IMR-90 (cell line): ENCODE measurements at regions not wholly inside any gene's neighbourhood (a gene's known extent, or its start where the extent isn't known, plus 50 kb on each side); places are given as distances from the start of the nearest gene placed in this dataset.

Experiments used
- ATAC-seq: fragments of 200-7000 bp; cut with Tn5 transposase; 2 replicates; pipeline ENCODE4 v1.9.1; 2020; ENCODE audit warnings: low read depth, mild to moderate bottlenecking, moderate library complexity
- BruUV-seq: library from RNA; stranded (reverse); fragments of 400-500 nt; replicated peaks from 2 replicates; lab custom pipeline; 2021; lab: Mats Ljungman, UMichigan
- CTCF ChIA-PET: fragments of 300-600 bp; formaldehyde crosslinking; extraction: SDS; loops from one replicate; lab custom pipeline; 2021; ENCODE audit warnings: antibody characterized with exemption; lab: Yijun Ruan, JAX
- POLR2A ChIA-PET: fragments of 300-600 bp; sonication (Branson Sonifier 250); formaldehyde crosslinking; loops from one replicate; lab custom pipeline; 2022; ENCODE audit warnings: antibody characterized with exemption; ENCODE audit not compliant: unreplicated experiment; lab: Charles Lee
- DNase-seq: peaks from one replicate; pipeline ENCODE4 v3.0.0; 2013
- H2AFZ ChIP-seq: replicated peaks from 2 replicates; pipeline ENCODE3; 2013; ENCODE audit warnings: low read length, mild to moderate bottlenecking; ENCODE audit not compliant: poor library complexity
- H2AK5ac ChIP-seq: 2 replicates; pipeline ENCODE4 v1.6.1; 2013; ENCODE audit warnings: low read depth, low read length, inconsistent platforms
- H2AK9ac ChIP-seq: replicated peaks from 2 replicates; pipeline ENCODE3; 2013; ENCODE audit warnings: mild to moderate bottlenecking, low read depth, low read length, moderate library complexity; ENCODE audit not compliant: poor library complexity
- H2BK120ac ChIP-seq: 2 replicates; pipeline ENCODE4 v1.6.1; 2013; ENCODE audit warnings: low read depth, low read length, inconsistent platforms
- H2BK15ac ChIP-seq: 3 replicates; pipeline ENCODE4 v1.6.1; 2013; ENCODE audit warnings: low read depth, low read length, inconsistent platforms
- H2BK20ac ChIP-seq: 2 replicates; pipeline ENCODE4 v1.6.1; 2013; ENCODE audit warnings: low read depth, mild to moderate bottlenecking, inconsistent platforms, low read length, moderate library complexity
- H2BK5ac ChIP-seq: 2 replicates; pipeline ENCODE4 v1.6.1; 2013; ENCODE audit warnings: mild to moderate bottlenecking, low read depth, low read length, inconsistent platforms; ENCODE audit not compliant: poor library complexity, severe bottlenecking
- H3K14ac ChIP-seq: replicated peaks from 2 replicates; pipeline ENCODE4 v1.6.1; 2013; ENCODE audit warnings: low read depth, low read length, inconsistent platforms
- H3K18ac ChIP-seq: 2 replicates; pipeline ENCODE4 v1.6.1; 2013; ENCODE audit warnings: low read depth, low read length, control low read depth
- H3K23ac ChIP-seq: 2 replicates; pipeline ENCODE4 v1.6.1; 2013; ENCODE audit warnings: low read depth, low read length, inconsistent platforms
- H3K27ac ChIP-seq: 2 replicates; pipeline ENCODE4 v1.5.1; 2013; ENCODE audit warnings: mild to moderate bottlenecking, control low read depth, low read length; ENCODE audit not compliant: insufficient read depth
- H3K27me3 ChIP-seq: 2 replicates; pipeline ENCODE4 v1.6.1; 2013; ENCODE audit warnings: low read length; ENCODE audit not compliant: control insufficient read depth, insufficient read depth
- H3K36me3 ChIP-seq: 2 replicates; pipeline ENCODE4 v1.6.1; 2013; ENCODE audit warnings: low read length, mixed read lengths; ENCODE audit not compliant: control insufficient read depth, insufficient read depth
- H3K4ac ChIP-seq: 2 replicates; pipeline ENCODE4 v1.6.1; 2013; ENCODE audit warnings: low read depth, low read length, inconsistent platforms
- H3K4me1 ChIP-seq: 2 replicates; pipeline ENCODE4 v1.6.1; 2013; ENCODE audit warnings: low read length, mixed read lengths; ENCODE audit not compliant: control insufficient read depth, insufficient read depth
- H3K4me2 ChIP-seq: 2 replicates; pipeline ENCODE4 v1.6.1; 2013; ENCODE audit warnings: low read depth, mild to moderate bottlenecking, control low read depth, low read length, moderate library complexity
- H3K4me3 ChIP-seq: 2 replicates; pipeline ENCODE4 v1.5.1; 2013; ENCODE audit warnings: low read depth, mild to moderate bottlenecking, control low read depth, low read length, moderate library complexity; ENCODE audit not compliant: insufficient read depth
- H3K56ac ChIP-seq: 2 replicates; pipeline ENCODE4 v1.6.1; 2013; ENCODE audit warnings: low read length, inconsistent platforms; ENCODE audit not compliant: insufficient read depth; ENCODE audit errors: extremely low read depth
- H3K79me1 ChIP-seq, 2 experiments: 2 replicates each; pipeline ENCODE4 v1.6.1; 2013; ENCODE audit warnings: low read length in 2 of 2, inconsistent platforms in 1 of 2, low read depth in 1 of 2
- H3K9ac ChIP-seq: 2 replicates; pipeline ENCODE4 v1.6.1; 2013; ENCODE audit warnings: low read depth, low read length, control low read depth
- H3K9me1 ChIP-seq: 2 replicates; pipeline ENCODE4 v1.6.1; 2013; ENCODE audit warnings: low read length, inconsistent platforms; ENCODE audit not compliant: insufficient read depth
- H3K9me3 ChIP-seq: 2 replicates; pipeline ENCODE4 v1.6.1; 2013; ENCODE audit warnings: low read length; ENCODE audit not compliant: control insufficient read depth, insufficient read depth
- H4K20me1 ChIP-seq: 2 replicates; pipeline ENCODE4 v1.6.1; 2013; ENCODE audit warnings: low read length, inconsistent platforms; ENCODE audit not compliant: insufficient read depth
- H4K5ac ChIP-seq: 2 replicates; pipeline ENCODE4 v1.6.1; 2013; ENCODE audit warnings: mild to moderate bottlenecking, low read depth, low read length, control low read depth
- H4K8ac ChIP-seq, 2 experiments: 2 replicates each; pipeline ENCODE4 v1.6.1; 2013; ENCODE audit warnings: low read depth in 2 of 2, low read length in 2 of 2, control low read depth in 1 of 2, inconsistent platforms in 1 of 2
- H4K91ac ChIP-seq: 2 replicates; pipeline ENCODE4 v1.6.1; 2013; ENCODE audit warnings: low read depth, low read length, inconsistent platforms; ENCODE audit not compliant: insufficient read depth
- BHLHE40 ChIP-seq: fragments of 150-350 bp; IDR thresholded peaks from 2 replicates; pipeline ENCODE4 v1.6.1; 2016; ENCODE audit warnings: mild to moderate bottlenecking, low read depth, low read length
- CEBPB ChIP-seq: IDR thresholded peaks from 2 replicates; pipeline ENCODE4 v1.6.1; 2012; ENCODE audit warnings: low read depth, low read length, improper control_type of control experiment
- CHD1 ChIP-seq: IDR thresholded peaks from 2 replicates; pipeline ENCODE4 v1.6.1; 2012; ENCODE audit warnings: low read depth, low read length, improper control_type of control experiment
- CTCF ChIP-seq: conservative IDR thresholded peaks from 2 replicates; pipeline ENCODE4 v1.5.1; 2012; ENCODE audit warnings: mild to moderate bottlenecking, low read depth, low read length, improper control_type of control experiment
- ELK1 ChIP-seq: fragments of 150-350 bp; IDR thresholded peaks from 2 replicates; pipeline ENCODE4 v1.6.1; 2016; ENCODE audit warnings: low read depth, mild to moderate bottlenecking, low read length, moderate library complexity, borderline replicate concordance
- FOS ChIP-seq: fragments of 150-350 bp; IDR thresholded peaks from 2 replicates; pipeline ENCODE4 v1.6.1; 2016; ENCODE audit warnings: low read depth, low read length
- MAFK ChIP-seq: IDR thresholded peaks from 2 replicates; pipeline ENCODE4 v1.6.1; 2012; ENCODE audit warnings: low read depth, low read length, improper control_type of control experiment
- MAZ ChIP-seq: IDR thresholded peaks from 2 replicates; pipeline ENCODE4 v1.6.1; 2012; ENCODE audit warnings: low read depth, mild to moderate bottlenecking, low read length, improper control_type of control experiment, moderate library complexity, borderline replicate concordance
- MXI1 ChIP-seq: IDR thresholded peaks from 2 replicates; pipeline ENCODE4 v1.6.1; 2012; ENCODE audit warnings: low read depth, mild to moderate bottlenecking, low read length, moderate library complexity, borderline replicate concordance
- NFE2L2 ChIP-seq: fragments of 150-350 bp; IDR thresholded peaks from 2 replicates; pipeline ENCODE4 v1.6.1; 2016; ENCODE audit warnings: low read depth, mild to moderate bottlenecking, low read length
- POLR2A ChIP-seq: IDR thresholded peaks from 2 replicates; pipeline ENCODE4 v1.6.1; 2012; ENCODE audit warnings: mild to moderate bottlenecking, low read depth, low read length
- RAD21 ChIP-seq: IDR thresholded peaks from 2 replicates; pipeline ENCODE4 v1.6.1; 2012; ENCODE audit warnings: low read length, improper control_type of control experiment
- RCOR1 ChIP-seq: IDR thresholded peaks from 2 replicates; pipeline ENCODE4 v1.6.1; 2012; ENCODE audit warnings: mild to moderate bottlenecking, low read length, improper control_type of control experiment; ENCODE audit not compliant: insufficient replicate concordance
- RFX5 ChIP-seq: IDR thresholded peaks from 2 replicates; pipeline ENCODE4 v1.8.0; 2012; ENCODE audit warnings: low read depth, mild to moderate bottlenecking, low read length, moderate library complexity
- SMC3 ChIP-seq: fragments of 150-350 bp; IDR thresholded peaks from 2 replicates; pipeline ENCODE4 v1.6.1; 2016; ENCODE audit warnings: low read depth, mild to moderate bottlenecking, antibody characterized with exemption, low read length, moderate library complexity
- USF2 ChIP-seq: fragments of 150-350 bp; IDR thresholded peaks from 2 replicates; pipeline ENCODE4 v1.6.1; 2017; ENCODE audit warnings: mild to moderate bottlenecking, antibody characterized with exemption, low read length, low read depth
- WGBS, 2 experiments: methylation state at CpG; one replicate each; pipeline versions ENCODE4 v1.1.5 to v1.1.7; 2013; ENCODE audit warnings: missing lambda C conversion rate in 2 of 2; ENCODE audit not compliant: insufficient read length in 1 of 2; ENCODE audit errors: extremely low coverage in 2 of 2; 5-methylcytosine and 5-hydroxymethylcytosine counted together
- dilution Hi-C: fragments of 300-500 bp; cut with HindIII; formaldehyde crosslinking; loops from one replicate; pipeline ENCODE4 v1.14.3; 2018; ENCODE audit warnings: low sequenced_read_pairs; ENCODE audit not compliant: unreplicated experiment
- in situ Hi-C: fragments of 300-500 bp; cut with MboI; formaldehyde crosslinking; loops from 3 replicates; pipeline ENCODE4 v1.14.3; 2019; ENCODE audit warnings: low sequenced_read_pairs, inconsistent platforms, mixed read lengths
- intact Hi-C: fragments of 100-400 bp; cut with micrococcal nuclease; formaldehyde crosslinking; loops from 2 replicates; pipeline ENCODE4 v1.10.0; 2022

GRCh38 chr2:145068509-145068908, 548.6 kb upstream of the ZEB2 start:
- Histone ChIP-seq H2BK120ac (no peak overlapping the region), H3K4me3 (no peak overlapping the region), H3K9me1 (no peaks in the 10 kb centered on the region), H2BK5ac (no peak overlapping the region), H3K4me2 (no peak overlapping the region), H3K9ac (no peak overlapping the region), H3K4ac (no peak overlapping the region), H2BK15ac (no peak overlapping the region), H4K91ac (no peak overlapping the region), H2AK9ac (no peak overlapping the region), H3K18ac (no peak overlapping the region), H4K5ac (no peak overlapping the region), H2AFZ (no peak overlapping the region), H2BK20ac (no peak overlapping the region), H3K27me3 (no peaks in the 10 kb centered on the region), H3K14ac (no peak overlapping the region), H3K36me3 (no peaks in the 10 kb centered on the region), H4K20me1 (no peaks in the 10 kb centered on the region), H3K27ac (no peak overlapping the region), H3K56ac (no peak overlapping the region), H3K23ac (no peak overlapping the region), H2AK5ac (no peak overlapping the region), H3K4me1 (peaks cover 8% of the 10 kb centered on the region), H3K79me1 (no peaks in the 10 kb centered on the region), H4K8ac (no peak overlapping the region), H3K9me3 (no peaks in the 10 kb centered on the region)
- CTCF ChIA-PET = interaction anchor here (0.8 kb wide), 1 partner anchor 124 kb away, joined by 3 read pairs; no protein-coding TSS in a partner anchor
- no peak for ATAC-seq
- dilution Hi-C loops = no loop called here
- in situ Hi-C loops = no loop called here
- whole genome bisulfite sequencing, 2 experiments = no CpG with 5 or more reads among the region's 2 CpGs
- no peak for TF ChIP-seq CEBPB
- no peak for TF ChIP-seq FOS
- TF ChIP-seq NFE2L2 = no peak
- no peak for TF ChIP-seq BHLHE40
- TF ChIP-seq SMC3 = no peak
- no peak for TF ChIP-seq POLR2A
- TF ChIP-seq MAZ = no peak
- no peak for TF ChIP-seq CHD1
- TF ChIP-seq ELK1 = no peak
- TF ChIP-seq RCOR1 = no peak
- no peak for TF ChIP-seq MXI1
- no peak for TF ChIP-seq CTCF
- no peak for TF ChIP-seq MAFK
- TF ChIP-seq RAD21 = no peak
- no peak for TF ChIP-seq RFX5
- TF ChIP-seq USF2 = no peak
- no TSS peak for BruUV-seq
- intact Hi-C loops = no loop called here
- no peak for DNase-seq
- POLR2A ChIA-PET = no interaction called here
